ENCODE measurements at regions not wholly inside any gene's neighbourhood (a gene's known extent, or its start where the extent isn't known, plus 50 kb on each side); places are given as distances from the start of the nearest gene placed in this dataset.

DNA sequence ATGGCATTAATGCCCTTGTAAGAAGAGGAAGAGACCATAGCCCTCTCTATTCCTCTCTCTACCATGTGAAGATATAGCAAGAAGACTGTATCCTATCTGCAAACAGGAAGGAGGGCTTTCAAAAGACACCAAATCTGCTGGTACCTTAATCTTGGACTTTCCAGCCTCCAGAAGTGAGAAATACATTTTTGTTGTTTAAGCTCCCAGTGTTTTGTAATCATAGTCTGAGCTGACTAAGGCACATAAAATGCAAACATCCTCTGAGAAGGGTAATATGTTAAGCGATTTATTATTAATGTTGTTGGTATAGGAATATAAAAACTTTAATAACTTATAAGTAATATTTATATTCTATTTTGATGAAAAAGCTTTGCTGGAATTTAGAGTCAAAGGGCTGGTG, 559.8 kb downstream of the SUCLG1 start:
- TF ChIP-seq CTCF (IDR thresholded peaks at IDR 0.05) (no peak), EP300 (IDR thresholded peaks at IDR 0.05) (no peak), POLR2A (IDR thresholded peaks at IDR 0.05) (no peak)

Measured in ovary (tissue), 3 donors.